ENCODE measurements at regions not wholly inside any gene's neighbourhood (a gene's known extent, or its start where the extent isn't known, plus 50 kb on each side); places are given as distances from the start of the nearest gene placed in this dataset.

DNA sequence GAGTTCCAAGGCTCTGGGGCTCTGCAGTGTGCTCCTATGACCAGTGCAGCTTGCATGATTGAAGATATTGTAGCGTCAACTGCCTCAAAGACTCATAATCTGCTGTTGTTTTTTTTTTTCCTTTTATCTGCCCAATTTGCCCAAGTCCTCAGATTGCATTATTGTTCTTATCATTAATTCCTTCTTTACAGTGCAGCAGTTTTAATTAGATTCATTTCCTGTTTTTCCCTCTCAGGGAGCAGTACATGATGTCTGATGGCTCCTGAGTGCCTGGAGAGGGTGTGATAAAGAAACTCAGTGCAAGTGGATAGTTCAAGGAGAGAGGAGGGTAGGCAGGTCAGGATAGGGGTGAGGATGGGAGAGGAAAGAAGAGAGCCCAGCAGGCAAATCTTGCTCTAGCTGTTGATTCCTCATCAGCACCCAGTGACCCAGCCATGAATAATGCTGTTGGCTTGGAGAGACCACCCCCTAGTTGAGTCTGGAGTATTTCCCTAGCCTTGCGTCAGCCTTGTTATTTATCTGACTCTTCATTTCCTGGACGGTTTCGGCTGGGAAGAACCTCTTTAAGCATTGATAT is 219.6 kb upstream of the SESN3 start:
- H3K27me3 ChIP-seq, result no peaks in the 10 kb centered on the region
- no peak overlapping the region for H3K27ac ChIP-seq
- DNase-seq (no peak), ATAC-seq (peak; percentile 57 to 82 (median 72))
- no peaks in the 10 kb centered on the region for H3K9me3 ChIP-seq
- TF ChIP-seq, protein P1, sequence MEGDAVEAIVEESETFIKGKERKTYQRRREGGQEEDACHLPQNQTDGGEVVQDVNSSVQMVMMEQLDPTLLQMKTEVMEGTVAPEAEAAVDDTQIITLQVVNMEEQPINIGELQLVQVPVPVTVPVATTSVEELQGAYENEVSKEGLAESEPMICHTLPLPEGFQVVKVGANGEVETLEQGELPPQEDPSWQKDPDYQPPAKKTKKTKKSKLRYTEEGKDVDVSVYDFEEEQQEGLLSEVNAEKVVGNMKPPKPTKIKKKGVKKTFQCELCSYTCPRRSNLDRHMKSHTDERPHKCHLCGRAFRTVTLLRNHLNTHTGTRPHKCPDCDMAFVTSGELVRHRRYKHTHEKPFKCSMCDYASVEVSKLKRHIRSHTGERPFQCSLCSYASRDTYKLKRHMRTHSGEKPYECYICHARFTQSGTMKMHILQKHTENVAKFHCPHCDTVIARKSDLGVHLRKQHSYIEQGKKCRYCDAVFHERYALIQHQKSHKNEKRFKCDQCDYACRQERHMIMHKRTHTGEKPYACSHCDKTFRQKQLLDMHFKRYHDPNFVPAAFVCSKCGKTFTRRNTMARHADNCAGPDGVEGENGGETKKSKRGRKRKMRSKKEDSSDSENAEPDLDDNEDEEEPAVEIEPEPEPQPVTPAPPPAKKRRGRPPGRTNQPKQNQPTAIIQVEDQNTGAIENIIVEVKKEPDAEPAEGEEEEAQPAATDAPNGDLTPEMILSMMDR (IDR thresholded peaks at IDR 0.05), result no peak
- TF ChIP-seq POLR2A (IDR thresholded peaks at IDR 0.05), result no peak
- H3K4me1 ChIP-seq, result no peaks in the 10 kb centered on the region
- intact Hi-C loops (cut with DNase I), result no loop called here
- no peak overlapping the region for H3K4me3 ChIP-seq
- no peaks in the 10 kb centered on the region for H3K36me3 ChIP-seq
- WGBS (ENCODE audit: insufficient coverage, low coverage, low lambda C conversion rate, missing lambda C conversion rate), result 86% methylated on average over 1 of the region's 4 CpGs

DNA sequence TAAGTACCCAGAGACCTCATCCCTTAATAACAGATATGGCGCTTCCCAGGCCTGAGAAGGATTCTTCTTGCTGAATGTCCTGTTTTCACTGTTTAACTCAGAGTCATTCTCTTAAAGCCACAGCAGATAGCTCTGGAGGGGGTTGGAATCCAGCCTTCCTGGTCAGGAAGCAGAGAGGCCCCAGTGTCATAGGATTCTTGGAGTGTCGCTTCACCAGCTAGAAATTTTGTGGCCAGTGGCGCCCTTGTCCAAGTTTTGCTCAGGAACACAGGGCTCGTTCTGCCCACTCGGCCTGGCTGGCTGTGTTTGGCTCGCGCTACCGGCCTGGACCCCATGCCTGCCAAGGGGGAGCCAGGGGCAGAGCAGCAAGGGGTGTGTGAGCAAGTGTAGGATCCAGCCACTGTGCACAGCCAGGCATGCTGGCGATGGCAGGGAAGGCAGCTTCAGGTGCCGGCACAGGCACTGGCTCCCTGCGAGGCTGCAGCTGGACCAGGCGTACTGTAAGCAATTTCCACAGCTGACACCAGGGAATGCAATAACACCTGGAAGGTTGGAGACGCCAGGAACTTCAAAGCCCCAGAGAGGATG is 214.8 kb upstream of the SESN3 start:
- WGBS (ENCODE audit: insufficient coverage, low coverage, low lambda C conversion rate, missing lambda C conversion rate), result 86% methylated on average over 1 of the region's 13 CpGs

DNA sequence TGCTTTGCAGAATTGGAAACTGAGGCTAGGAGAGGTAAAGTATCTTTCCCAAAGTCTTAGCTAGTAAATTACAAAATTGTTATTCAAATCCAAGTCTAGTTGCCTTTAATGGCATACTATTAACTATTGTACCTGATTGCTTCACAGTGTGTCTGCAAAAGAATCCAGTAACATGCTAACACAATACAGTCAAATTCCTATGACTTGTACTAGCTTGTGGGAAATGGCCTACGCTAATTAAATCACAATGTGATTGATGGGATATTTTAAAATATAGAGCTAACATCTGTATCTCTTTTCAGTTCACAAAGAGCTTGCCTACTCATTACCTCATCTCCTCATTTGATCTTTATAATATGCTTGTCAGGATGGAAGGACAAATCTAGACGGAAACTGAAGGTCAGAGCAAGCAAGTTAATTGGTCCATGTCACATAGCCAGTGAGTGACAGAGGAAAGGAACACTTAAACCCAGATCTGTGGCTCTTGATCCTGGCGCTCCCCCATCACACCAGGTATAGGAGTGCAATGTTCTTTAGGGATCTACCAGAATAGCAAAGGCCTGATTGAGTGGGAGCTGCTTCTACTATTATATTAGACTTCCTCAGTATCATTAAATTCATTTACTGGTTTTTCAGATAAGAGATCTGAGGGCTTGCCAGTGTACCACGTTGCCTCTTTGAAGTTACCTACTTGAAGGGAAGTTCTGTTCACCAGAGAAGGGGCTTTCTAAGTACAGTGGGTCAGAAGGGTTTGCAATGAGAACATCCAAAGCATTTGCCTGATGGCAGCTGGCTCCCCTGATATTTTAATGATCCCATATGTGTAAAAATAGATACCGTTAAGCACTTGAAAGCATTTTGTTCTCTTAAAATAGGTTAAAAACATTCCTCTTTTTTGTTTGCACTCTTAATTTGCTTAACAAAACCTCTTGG is 213.6 kb upstream of the SESN3 start:
- DNase-seq, result no peak
- intact Hi-C loops (cut with DNase I), result no loop called here
- Histone ChIP-seq H3K9me3 (no peaks in the 10 kb centered on the region), H3K36me3 (no peaks in the 10 kb centered on the region), H3K4me3 (no peak overlapping the region), H3K27me3 (no peaks in the 10 kb centered on the region), H3K27ac (no peak overlapping the region), H3K4me1 (no peaks in the 10 kb centered on the region)
- 71% methylated on average over 5 of the region's 5 CpGs for WGBS (ENCODE audit: insufficient coverage, low coverage, low lambda C conversion rate, missing lambda C conversion rate)
- TF ChIP-seq POLR2A (IDR thresholded peaks at IDR 0.05), result no peak
- TF ChIP-seq, protein P1 (IDR thresholded peaks at IDR 0.05), result no peak
- no peak for ATAC-seq

More for the DNA sequence above, 214.8 kb upstream of the SESN3 start:
- Histone ChIP-seq H3K27me3 (no peaks in the 10 kb centered on the region), H3K9me3 (no peaks in the 10 kb centered on the region), H3K27ac (no peak overlapping the region), H3K36me3 (no peaks in the 10 kb centered on the region), H3K4me3 (no peak overlapping the region), H3K4me1 (no peaks in the 10 kb centered on the region)
- intact Hi-C loops (cut with DNase I), result no loop called here
- TF ChIP-seq, protein P1 (IDR thresholded peaks at IDR 0.05), result no peak
- no peak for TF ChIP-seq POLR2A (IDR thresholded peaks at IDR 0.05)
- no peak for DNase-seq
- no peak for ATAC-seq

DNA sequence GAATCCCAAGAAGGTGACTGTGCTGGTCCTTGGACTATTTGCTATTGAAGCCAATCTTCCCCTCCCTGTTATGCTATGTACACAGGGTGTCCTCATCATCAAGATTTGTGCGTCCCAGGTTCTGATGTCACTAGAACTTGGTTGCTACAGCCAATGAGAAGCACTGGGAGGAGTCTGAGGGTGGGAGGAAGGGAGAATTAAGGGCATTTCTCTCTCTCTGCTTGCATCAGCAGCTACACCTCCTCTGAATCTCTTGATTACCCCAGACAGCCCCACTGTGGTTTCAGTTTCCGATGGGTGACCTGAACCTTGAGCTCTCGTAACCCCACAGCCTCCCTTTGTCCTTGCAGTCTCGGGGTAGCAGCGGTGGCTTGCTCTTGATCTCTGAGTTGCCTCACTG is 212.4 kb upstream of the SESN3 start:
- Histone ChIP-seq H3K27ac (no peak overlapping the region), H3K36me3 (no peaks in the 10 kb centered on the region), H3K9me3 (no peaks in the 10 kb centered on the region), H3K4me3 (no peak overlapping the region), H3K27me3 (no peaks in the 10 kb centered on the region), H3K4me1 (no peaks in the 10 kb centered on the region)
- TF ChIP-seq POLR2A (IDR thresholded peaks at IDR 0.05), result no peak
- TF ChIP-seq, protein P1 (IDR thresholded peaks at IDR 0.05), result no peak
- ATAC-seq, result peak in 1 of 4 donors; percentile 25
- intact Hi-C loops (cut with DNase I), result no loop called here
- DNase-seq, result no peak
- 65% methylated on average over 3 of the region's 5 CpGs for WGBS (ENCODE audit: insufficient coverage, low coverage, low lambda C conversion rate, missing lambda C conversion rate)

Measured in right lobe of liver (tissue), 6 donors.